Breast epithelium (tissue), 4 donors: ENCODE measurements at regions not wholly inside any gene's neighbourhood (a gene's known extent, or its start where the extent isn't known, plus 50 kb on each side); places are given as distances from the start of the nearest gene placed in this dataset.

Experiments
- DNase-seq, 2 donors: peaks; one replicate each; pipeline ENCODE4 v3.0.0-alpha.2; 2019; ENCODE audit warnings: low spot score in 2 of 2
- H3K27ac ChIP-seq, 2 donors: fragments of 200-600 bp; sonication (generic) in 1 of 2; one replicate each; pipeline ENCODE4 v1.5.1; 2016 to 2019; ENCODE audit warnings: mild to moderate bottlenecking in 1 of 2
- H3K27me3 ChIP-seq, 2 donors: fragments of 200-600 bp; sonication (generic) in 1 of 2; one replicate each; pipeline versions ENCODE4 v1.5.1 to v1.6.0; 2017 to 2019; ENCODE audit warnings: control low read depth in 1 of 2, mild to moderate bottlenecking in 1 of 2
- H3K36me3 ChIP-seq: fragments of 200-600 bp; one replicate; pipeline ENCODE4 v1.5.1; 2019
- H3K4me1 ChIP-seq, 2 donors: fragments of 200-600 bp; sonication (generic); one replicate each; pipeline ENCODE4 v1.5.1; 2016 to 2019; ENCODE audit warnings: control low read depth in 1 of 2
- H3K4me3 ChIP-seq, 3 donors: fragments of 200-600 bp; sonication (generic); 1 replicate in 2 of 3; 2 replicates in 1 of 3; pipeline ENCODE4 v1.5.1; 2016 to 2019; ENCODE audit warnings: mild to moderate bottlenecking in 3 of 3, moderate library complexity in 2 of 3
- H3K9me3 ChIP-seq, 2 donors: fragments of 200-600 bp; sonication (generic) in 1 of 2; one replicate each; pipeline ENCODE4 v1.5.1; 2016 to 2019; ENCODE audit warnings: control low read depth in 1 of 2
- POLR2A ChIP-seq: fragments of 450-650 bp; IDR thresholded peaks from one replicate; pipeline ENCODE4 v1.6.1; 2016; ENCODE audit warnings: antibody characterized with exemption, mild to moderate bottlenecking, moderate library complexity
- POLR2AphosphoS5 ChIP-seq, 3 donors: sonication (generic); formaldehyde crosslinking; IDR thresholded peaks; one replicate each; pipeline ENCODE4 v1.6.1; 2017; ENCODE audit warnings: antibody characterized with exemption in 3 of 3
- intact Hi-C: fragments of 100-400 bp; cut with DNase I; formaldehyde crosslinking; loops from one replicate; pipeline ENCODE4 v1.15.1; 2023; ENCODE audit warnings: low total_unique reads
- TF ChIP-seq, protein P1 (sequence below), 3 donors: fragments of 450-650 bp; IDR thresholded peaks; one replicate each; pipeline ENCODE4 v1.5.1; 2016 to 2017; ENCODE audit warnings: antibody characterized with exemption in 3 of 3, mild to moderate bottlenecking in 3 of 3, moderate library complexity in 3 of 3

DNA sequence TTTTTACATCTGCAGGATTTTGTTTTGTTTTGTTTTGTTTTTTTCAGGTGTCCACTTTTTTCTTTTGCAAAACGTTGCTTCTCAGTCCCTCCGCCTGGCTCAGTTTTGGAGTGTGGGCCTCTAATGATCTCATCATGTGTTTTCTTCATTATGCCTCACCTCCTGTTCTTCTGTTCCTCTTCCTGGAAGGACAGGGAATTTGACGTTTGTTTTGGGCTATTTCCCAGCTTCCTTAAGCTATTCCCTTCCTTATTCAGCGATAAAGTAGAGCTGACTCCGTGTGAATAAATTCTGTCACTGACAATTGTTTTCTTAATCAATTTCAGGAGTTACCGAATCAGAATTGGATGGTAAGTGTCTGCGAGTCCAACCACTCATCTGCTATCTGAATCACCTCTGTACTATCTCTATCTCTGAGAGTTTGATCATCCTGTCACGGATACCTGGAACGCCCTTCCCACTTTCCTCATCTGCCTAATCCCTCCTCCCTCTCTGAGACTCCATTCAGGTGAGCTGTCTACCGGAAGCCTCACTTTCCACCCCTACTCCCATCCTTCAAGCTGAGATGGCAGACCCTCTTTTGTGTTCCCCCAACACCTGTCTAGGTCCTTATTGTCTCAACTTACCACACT lies 218.4 kb downstream of the GATA3 start:
- Histone ChIP-seq H3K4me1 (no peaks in the 10 kb centered on the region), H3K9me3 (no peaks in the 10 kb centered on the region), H3K4me3 (no peak overlapping the region), H3K27me3 (no peaks in the 10 kb centered on the region), H3K36me3 (no peaks in the 10 kb centered on the region), H3K27ac (no peak overlapping the region)
- intact Hi-C loops: no loop called here
- DNase-seq: no peak
- TF ChIP-seq, protein P1, sequence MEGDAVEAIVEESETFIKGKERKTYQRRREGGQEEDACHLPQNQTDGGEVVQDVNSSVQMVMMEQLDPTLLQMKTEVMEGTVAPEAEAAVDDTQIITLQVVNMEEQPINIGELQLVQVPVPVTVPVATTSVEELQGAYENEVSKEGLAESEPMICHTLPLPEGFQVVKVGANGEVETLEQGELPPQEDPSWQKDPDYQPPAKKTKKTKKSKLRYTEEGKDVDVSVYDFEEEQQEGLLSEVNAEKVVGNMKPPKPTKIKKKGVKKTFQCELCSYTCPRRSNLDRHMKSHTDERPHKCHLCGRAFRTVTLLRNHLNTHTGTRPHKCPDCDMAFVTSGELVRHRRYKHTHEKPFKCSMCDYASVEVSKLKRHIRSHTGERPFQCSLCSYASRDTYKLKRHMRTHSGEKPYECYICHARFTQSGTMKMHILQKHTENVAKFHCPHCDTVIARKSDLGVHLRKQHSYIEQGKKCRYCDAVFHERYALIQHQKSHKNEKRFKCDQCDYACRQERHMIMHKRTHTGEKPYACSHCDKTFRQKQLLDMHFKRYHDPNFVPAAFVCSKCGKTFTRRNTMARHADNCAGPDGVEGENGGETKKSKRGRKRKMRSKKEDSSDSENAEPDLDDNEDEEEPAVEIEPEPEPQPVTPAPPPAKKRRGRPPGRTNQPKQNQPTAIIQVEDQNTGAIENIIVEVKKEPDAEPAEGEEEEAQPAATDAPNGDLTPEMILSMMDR (IDR thresholded peaks at IDR 0.05): no peak

DNA sequence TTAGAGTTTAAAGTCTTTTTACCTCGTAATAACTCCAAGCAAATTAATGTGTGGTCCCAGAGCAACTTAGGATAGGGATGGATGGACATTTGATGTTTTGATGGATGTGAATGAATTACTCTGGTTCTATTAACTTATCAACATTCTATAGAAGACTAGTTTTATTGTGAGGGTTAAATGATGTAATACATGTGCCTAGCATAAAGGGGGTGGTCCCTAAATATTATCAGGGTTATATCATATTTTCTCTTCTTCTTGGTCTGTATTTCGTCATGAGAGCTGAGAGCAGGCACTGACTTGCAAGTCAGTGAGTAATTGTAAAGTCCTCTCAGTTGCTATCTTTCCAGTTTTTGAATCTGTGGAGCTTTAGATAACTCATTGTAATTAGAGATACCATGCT lies 219.3 kb downstream of the GATA3 start:
- no peaks in the 10 kb centered on the region for H3K4me1 ChIP-seq
- no peaks in the 10 kb centered on the region for H3K36me3 ChIP-seq
- TF ChIP-seq, protein P1 (IDR thresholded peaks at IDR 0.05): no peak
- TF ChIP-seq POLR2A: no peak
- no peak for TF ChIP-seq POLR2AphosphoS5 (IDR thresholded peaks at IDR 0.05)
- DNase-seq: no peak
- no peaks in the 10 kb centered on the region for H3K27me3 ChIP-seq
- intact Hi-C loops: no loop called here
- no peak overlapping the region for H3K27ac ChIP-seq
- H3K4me3 ChIP-seq: no peak overlapping the region
- no peaks in the 10 kb centered on the region for H3K9me3 ChIP-seq

DNA sequence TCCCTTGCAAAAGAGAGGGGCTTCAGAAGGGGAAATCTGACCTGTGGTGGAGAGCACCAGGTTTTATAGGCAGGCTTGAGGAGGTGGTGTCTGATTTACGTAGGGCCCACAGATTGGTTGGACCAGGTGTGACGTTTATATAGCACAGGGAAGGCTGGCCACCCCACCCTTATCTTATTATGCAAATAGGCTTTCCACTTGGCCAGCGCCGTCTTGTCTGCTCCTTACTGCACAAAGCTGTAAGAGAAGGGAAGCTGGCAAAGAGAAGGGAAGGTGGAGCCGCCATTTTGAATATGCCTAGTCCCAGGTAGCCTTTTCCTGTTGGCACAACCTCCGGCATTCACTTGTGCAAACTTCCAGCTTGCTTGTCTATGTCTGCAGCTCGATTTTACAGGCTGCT lies 221.4 kb downstream of the GATA3 start:
- H3K4me3 ChIP-seq: no peak overlapping the region
- H3K27ac ChIP-seq: no peak overlapping the region
- DNase-seq: no peak
- H3K4me1 ChIP-seq: no peaks in the 10 kb centered on the region
- no peaks in the 10 kb centered on the region for H3K27me3 ChIP-seq
- no peaks in the 10 kb centered on the region for H3K9me3 ChIP-seq
- intact Hi-C loops: no loop called here
- H3K36me3 ChIP-seq: no peaks in the 10 kb centered on the region
- no peak for TF ChIP-seq POLR2A
- TF ChIP-seq, protein P1 (IDR thresholded peaks at IDR 0.05): no peak
- no peak for TF ChIP-seq POLR2AphosphoS5 (IDR thresholded peaks at IDR 0.05)

DNA sequence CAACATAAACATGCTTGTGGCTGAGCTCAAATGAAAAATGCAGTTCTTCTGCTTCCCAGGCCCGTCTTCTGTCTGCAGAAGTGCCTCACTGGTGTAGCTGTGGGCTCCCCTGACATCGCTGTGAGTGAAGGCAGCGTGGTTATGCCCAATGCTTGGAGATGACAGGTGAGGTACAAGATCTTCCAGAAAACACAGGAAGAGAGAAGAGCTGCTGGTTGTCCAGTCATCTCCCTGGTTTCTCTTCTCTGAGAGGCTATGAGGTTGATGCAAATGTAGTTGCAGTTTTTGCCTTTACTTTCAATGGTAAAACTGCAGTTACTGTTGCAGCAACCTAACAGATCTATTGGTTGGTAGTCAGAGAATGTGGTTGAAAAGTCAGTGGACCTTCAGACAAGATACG lies 223.6 kb downstream of the GATA3 start:
- Histone ChIP-seq H3K4me1 (no peaks in the 10 kb centered on the region), H3K36me3 (no peaks in the 10 kb centered on the region), H3K4me3 (no peak overlapping the region), H3K27me3 (no peaks in the 10 kb centered on the region), H3K27ac (no peak overlapping the region), H3K9me3 (no peaks in the 10 kb centered on the region)
- intact Hi-C loops: no loop called here
- no peak for TF ChIP-seq POLR2A
- TF ChIP-seq, protein P1 (IDR thresholded peaks at IDR 0.05): no peak
- TF ChIP-seq POLR2AphosphoS5 (IDR thresholded peaks at IDR 0.05): no peak
- DNase-seq: no peak

DNA sequence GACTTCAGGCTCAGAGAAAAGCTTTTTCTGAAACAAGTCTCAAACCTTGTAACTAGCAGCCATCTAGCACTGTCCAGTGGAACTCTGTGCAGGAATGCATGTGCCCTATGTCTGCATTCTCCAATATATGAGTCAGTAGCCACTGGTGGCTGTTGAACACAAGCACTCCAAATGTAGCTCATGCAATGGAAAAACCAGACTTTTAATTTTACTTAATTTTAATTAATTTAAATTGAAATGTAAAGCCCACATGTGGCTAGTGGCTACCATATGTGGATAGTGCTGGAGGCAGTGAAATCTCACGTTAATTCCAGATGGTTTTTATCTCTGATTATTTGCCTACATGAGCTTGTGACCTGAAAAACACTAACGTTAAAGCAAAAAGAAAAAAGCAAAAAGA lies 225.1 kb downstream of the GATA3 start:
- Histone ChIP-seq H3K27ac (no peak overlapping the region), H3K9me3 (no peaks in the 10 kb centered on the region), H3K27me3 (no peaks in the 10 kb centered on the region), H3K4me1 (no peaks in the 10 kb centered on the region), H3K4me3 (no peak overlapping the region), H3K36me3 (no peaks in the 10 kb centered on the region)
- TF ChIP-seq, protein P1 (IDR thresholded peaks at IDR 0.05): no peak
- TF ChIP-seq POLR2A: no peak
- TF ChIP-seq POLR2AphosphoS5 (IDR thresholded peaks at IDR 0.05): no peak
- intact Hi-C loops: no loop called here
- no peak for DNase-seq
